Loucy (cell line): ENCODE measurements at regions not wholly inside any gene's neighbourhood (a gene's known extent, or its start where the extent isn't known, plus 50 kb on each side); places are given as distances from the start of the nearest gene placed in this dataset.

Source experiments
- H2AFZ ChIP-seq: fragments of 200-600 bp; sonication (generic); 2 replicates; pipeline ENCODE4 v1.6.0; 2016; ENCODE audit warnings: antibody characterized with exemption, mild to moderate bottlenecking, low read length, moderate library complexity
- H3F3A ChIP-seq: fragments of 200-600 bp; 2 replicates; pipeline ENCODE4 v1.6.0; 2016; ENCODE audit warnings: antibody characterized with exemption, low read depth, mild to moderate bottlenecking
- H3K27me3 ChIP-seq: fragments of 200-600 bp; sonication (generic); 2 replicates; pipeline ENCODE4 v1.6.1; 2014; ENCODE audit warnings: low read length, mild to moderate bottlenecking; ENCODE audit not compliant: insufficient read depth, poor library complexity, severe bottlenecking
- H3K36me3 ChIP-seq: fragments of 200-600 bp; sonication (generic); 2 replicates; pipeline ENCODE4 v1.6.1; 2016; ENCODE audit warnings: low read length; ENCODE audit not compliant: insufficient read depth
- H3K4me1 ChIP-seq: fragments of 200-600 bp; sonication (generic); 2 replicates; pipeline ENCODE4 v1.5.1; 2014; ENCODE audit warnings: low read length, mild to moderate bottlenecking; ENCODE audit not compliant: insufficient read depth, poor library complexity, severe bottlenecking
- H3K4me2 ChIP-seq: fragments of 200-600 bp; sonication (generic); 2 replicates; pipeline ENCODE4 v1.6.0; 2014; ENCODE audit warnings: antibody characterized with exemption, low read length, low read depth, mild to moderate bottlenecking; ENCODE audit not compliant: poor library complexity, severe bottlenecking
- H3K4me3 ChIP-seq: fragments of 200-600 bp; sonication (generic); 2 replicates; pipeline ENCODE4 v1.5.1; 2014; ENCODE audit warnings: low read length, mild to moderate bottlenecking, mixed read lengths; ENCODE audit not compliant: poor library complexity, severe bottlenecking
- H3K79me2 ChIP-seq: fragments of 200-600 bp; sonication (generic); 2 replicates; pipeline ENCODE4 v1.6.1; 2014; ENCODE audit warnings: low read length; ENCODE audit not compliant: insufficient read depth
- H3K9ac ChIP-seq: fragments of 200-600 bp; sonication (generic); 2 replicates; pipeline ENCODE4 v1.6.0; 2014; ENCODE audit warnings: mild to moderate bottlenecking, low read depth, low read length, moderate library complexity; ENCODE audit not compliant: poor library complexity, severe bottlenecking
- H3K9me2 ChIP-seq: fragments of 200-600 bp; sonication (generic); replicated peaks from 2 replicates; pipeline ENCODE4 v1.6.1; 2016; ENCODE audit warnings: low read depth, low read length, mixed read lengths
- H3K9me3 ChIP-seq: fragments of 200-600 bp; sonication (generic); 2 replicates; pipeline ENCODE4 v1.6.1; 2014; ENCODE audit warnings: mild to moderate bottlenecking, antibody characterized with exemption, low read length, low read depth; ENCODE audit not compliant: insufficient read depth
- H4K20me1 ChIP-seq: fragments of 200-600 bp; sonication (generic); 2 replicates; pipeline ENCODE4 v1.6.0; 2014; ENCODE audit warnings: antibody characterized with exemption, low read length, mild to moderate bottlenecking; ENCODE audit not compliant: insufficient read depth, poor library complexity, severe bottlenecking
- EZH2phosphoT487 ChIP-seq: fragments of 200-600 bp; IDR thresholded peaks from 2 replicates; pipeline ENCODE4 v1.6.1; 2018; ENCODE audit warnings: antibody characterized with exemption, mild to moderate bottlenecking, moderate library complexity, borderline replicate concordance
- TF ChIP-seq, protein P1 (sequence below): fragments of 200-600 bp; sonication (generic); conservative IDR thresholded peaks from 2 replicates; pipeline ENCODE4 v1.5.1; 2014; ENCODE audit warnings: mild to moderate bottlenecking, antibody characterized with exemption, low read length

DNA sequence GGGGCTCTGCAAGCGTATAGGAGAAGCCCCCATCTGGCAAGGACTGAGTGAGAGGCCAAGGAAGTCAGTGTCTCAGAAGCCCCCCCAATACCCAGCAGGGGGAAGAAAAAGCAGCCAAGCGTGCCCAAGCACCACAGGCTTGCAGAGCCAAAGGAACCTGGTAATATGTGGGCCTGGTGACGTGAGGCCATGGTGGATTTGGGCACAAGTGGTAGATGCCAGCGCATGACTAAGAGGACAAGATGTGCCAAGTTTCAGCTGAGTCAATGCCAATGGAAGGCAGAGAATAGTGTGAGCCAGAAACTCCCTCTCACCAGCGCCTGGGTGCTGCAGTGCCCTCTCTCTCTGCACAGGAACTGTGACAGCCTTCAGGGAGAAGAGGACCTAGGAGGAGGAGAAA lies 110.0 kb downstream of the QRSL1 start:
- Histone ChIP-seq H3K9me2 (no peaks in the 10 kb centered on the region), H3K4me3 (no peak overlapping the region), H3K4me2 (no peak overlapping the region), H3K79me2 (no peaks in the 10 kb centered on the region), H2AFZ (no peak overlapping the region), H4K20me1 (no peaks in the 10 kb centered on the region), H3F3A (no peaks in the 10 kb centered on the region), H3K27me3 (no peaks in the 10 kb centered on the region), H3K4me1 (peaks cover 4% of the 10 kb centered on the region), H3K9ac (no peak overlapping the region), H3K9me3 (no peaks in the 10 kb centered on the region), H3K36me3 (no peaks in the 10 kb centered on the region)
- TF ChIP-seq EZH2phosphoT487, result no peak
- TF ChIP-seq, protein P1, sequence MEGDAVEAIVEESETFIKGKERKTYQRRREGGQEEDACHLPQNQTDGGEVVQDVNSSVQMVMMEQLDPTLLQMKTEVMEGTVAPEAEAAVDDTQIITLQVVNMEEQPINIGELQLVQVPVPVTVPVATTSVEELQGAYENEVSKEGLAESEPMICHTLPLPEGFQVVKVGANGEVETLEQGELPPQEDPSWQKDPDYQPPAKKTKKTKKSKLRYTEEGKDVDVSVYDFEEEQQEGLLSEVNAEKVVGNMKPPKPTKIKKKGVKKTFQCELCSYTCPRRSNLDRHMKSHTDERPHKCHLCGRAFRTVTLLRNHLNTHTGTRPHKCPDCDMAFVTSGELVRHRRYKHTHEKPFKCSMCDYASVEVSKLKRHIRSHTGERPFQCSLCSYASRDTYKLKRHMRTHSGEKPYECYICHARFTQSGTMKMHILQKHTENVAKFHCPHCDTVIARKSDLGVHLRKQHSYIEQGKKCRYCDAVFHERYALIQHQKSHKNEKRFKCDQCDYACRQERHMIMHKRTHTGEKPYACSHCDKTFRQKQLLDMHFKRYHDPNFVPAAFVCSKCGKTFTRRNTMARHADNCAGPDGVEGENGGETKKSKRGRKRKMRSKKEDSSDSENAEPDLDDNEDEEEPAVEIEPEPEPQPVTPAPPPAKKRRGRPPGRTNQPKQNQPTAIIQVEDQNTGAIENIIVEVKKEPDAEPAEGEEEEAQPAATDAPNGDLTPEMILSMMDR, result no peak

DNA sequence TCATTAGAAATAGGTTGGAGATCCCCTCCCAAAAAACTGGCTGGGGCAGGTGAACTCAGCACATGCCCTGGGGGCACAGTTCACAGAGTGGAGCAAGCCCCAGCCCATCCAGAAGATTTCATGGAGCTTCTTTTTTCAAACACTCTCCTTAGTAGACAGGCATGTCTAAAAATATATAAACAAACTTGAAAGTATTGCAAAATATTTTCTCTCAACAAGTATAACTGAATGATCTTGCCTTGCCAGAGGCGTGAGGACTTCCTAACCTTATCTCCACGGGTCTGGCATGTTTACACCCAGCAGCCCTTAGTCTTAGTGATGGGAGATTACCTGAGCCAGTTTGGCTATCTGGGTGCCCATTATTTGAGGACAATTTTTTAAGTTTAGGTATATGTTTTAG lies 107.1 kb downstream of the QRSL1 start:
- H3K79me2 ChIP-seq, result no peaks in the 10 kb centered on the region
- no peak overlapping the region for H3K9ac ChIP-seq
- no peak overlapping the region for H2AFZ ChIP-seq
- H3K27me3 ChIP-seq, result no peaks in the 10 kb centered on the region
- no peaks in the 10 kb centered on the region for H4K20me1 ChIP-seq
- H3K36me3 ChIP-seq, result no peaks in the 10 kb centered on the region
- TF ChIP-seq, protein P1, result no peak
- TF ChIP-seq EZH2phosphoT487, result no peak
- no peaks in the 10 kb centered on the region for H3F3A ChIP-seq
- H3K4me3 ChIP-seq, result no peak overlapping the region
- H3K4me1 ChIP-seq, result no peaks in the 10 kb centered on the region
- H3K4me2 ChIP-seq, result no peak overlapping the region
- no peaks in the 10 kb centered on the region for H3K9me3 ChIP-seq
- H3K9me2 ChIP-seq, result no peaks in the 10 kb centered on the region

DNA sequence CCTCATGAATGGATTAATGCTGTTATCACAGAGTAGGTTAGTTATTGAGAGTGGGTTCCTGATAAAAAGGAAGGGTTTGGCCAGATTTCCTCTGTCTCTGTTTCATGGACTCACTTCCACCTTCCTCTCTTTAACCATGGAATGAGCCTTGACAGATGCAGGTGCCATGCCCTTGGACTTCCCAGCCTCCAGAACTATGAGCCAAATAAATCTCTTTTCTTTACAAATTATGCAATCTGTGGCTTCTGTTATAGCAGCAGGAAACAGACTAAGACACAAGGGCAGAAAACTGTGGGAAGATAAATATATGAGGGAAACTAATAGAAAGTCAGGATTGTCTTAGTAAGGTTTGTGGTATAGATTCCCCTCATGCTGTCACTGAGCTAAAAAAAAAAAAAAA lies 106.5 kb downstream of the QRSL1 start:
- no peak overlapping the region for H3K4me3 ChIP-seq
- no peaks in the 10 kb centered on the region for H3F3A ChIP-seq
- no peaks in the 10 kb centered on the region for H3K4me1 ChIP-seq
- H3K4me2 ChIP-seq, result no peak overlapping the region
- no peaks in the 10 kb centered on the region for H3K79me2 ChIP-seq
- no peaks in the 10 kb centered on the region for H4K20me1 ChIP-seq
- TF ChIP-seq, protein P1, result no peak
- TF ChIP-seq EZH2phosphoT487, result no peak
- H3K9me3 ChIP-seq, result no peaks in the 10 kb centered on the region
- no peak overlapping the region for H2AFZ ChIP-seq
- H3K36me3 ChIP-seq, result no peaks in the 10 kb centered on the region
- H3K9me2 ChIP-seq, result no peaks in the 10 kb centered on the region
- no peak overlapping the region for H3K9ac ChIP-seq
- no peaks in the 10 kb centered on the region for H3K27me3 ChIP-seq
